ENCODE measurements at regions not wholly inside any gene's neighbourhood (a gene's known extent, or its start where the extent isn't known, plus 50 kb on each side); places are given as distances from the start of the nearest gene placed in this dataset.
"Not testable (repeated sequence)": the region's sequence is repeated elsewhere in the genome, so short reads cannot be mapped to it uniquely, and the experiment has no call there.

- H3K27ac Mint-ChIP-seq; H3K36me3 Mint-ChIP-seq (ENCODE audit: low read depth); CTCF ChIA-PET; DNase-seq; intact Hi-C loops (cut with micrococcal nuclease); H3K27me3 Mint-ChIP-seq (ENCODE audit: low read depth); H3K9me3 Mint-ChIP-seq; H3K4me1 Mint-ChIP-seq (ENCODE audit: low read depth); H3K4me3 Mint-ChIP-seq: not testable (repeated sequence)
Observed at GRCh38 chrX:23458957-23459356, 124.3 kb downstream of the PTCHD1 start.

DNA sequence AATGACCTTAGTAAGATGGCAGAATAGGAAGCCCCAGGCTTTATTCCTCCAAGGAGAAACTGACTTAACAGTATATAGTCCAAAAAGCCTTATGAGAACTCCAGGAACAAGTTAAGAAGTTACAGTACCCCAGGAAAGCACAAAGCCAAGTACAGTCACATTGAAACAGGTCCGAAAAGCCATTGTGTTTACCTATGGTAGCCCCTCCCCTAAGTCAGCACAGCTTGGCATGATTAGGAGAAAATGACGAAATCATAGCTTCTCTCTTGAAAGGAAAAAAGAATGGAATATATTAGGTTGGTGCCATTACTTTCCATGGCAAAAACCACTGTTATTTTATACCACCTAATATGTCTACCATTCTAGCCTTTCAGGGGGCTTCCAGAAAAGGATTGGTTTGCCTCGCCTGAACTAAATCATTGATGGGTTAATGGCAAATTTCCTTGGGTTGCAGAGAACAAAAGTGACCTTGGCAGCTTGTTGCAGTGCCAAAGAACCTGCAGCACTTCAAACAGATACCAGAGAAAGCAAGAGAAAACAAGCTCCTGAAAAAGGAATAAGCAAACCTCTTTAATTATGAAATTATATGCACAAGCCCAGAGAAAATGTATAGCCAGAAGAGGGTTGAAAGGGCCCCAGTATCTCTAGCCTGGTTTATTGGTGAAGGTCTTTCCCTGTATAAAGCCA, 130.6 kb downstream of the PTCHD1 start:
- H3K4me1 Mint-ChIP-seq (ENCODE audit: low read depth), result no peaks in the 10 kb centered on the region
- DNase-seq, result no peak
- H3K27ac Mint-ChIP-seq, result no peak overlapping the region
- peaks cover 8% of the 10 kb centered on the region for H3K9me3 Mint-ChIP-seq
- CTCF ChIA-PET, result no interaction called here
- no peak overlapping the region for H3K4me3 Mint-ChIP-seq
- no peaks in the 10 kb centered on the region for H3K36me3 Mint-ChIP-seq (ENCODE audit: low read depth)
- H3K27me3 Mint-ChIP-seq (ENCODE audit: low read depth), result no peaks in the 10 kb centered on the region
- intact Hi-C loops (cut with micrococcal nuclease), result no loop called here

DNA sequence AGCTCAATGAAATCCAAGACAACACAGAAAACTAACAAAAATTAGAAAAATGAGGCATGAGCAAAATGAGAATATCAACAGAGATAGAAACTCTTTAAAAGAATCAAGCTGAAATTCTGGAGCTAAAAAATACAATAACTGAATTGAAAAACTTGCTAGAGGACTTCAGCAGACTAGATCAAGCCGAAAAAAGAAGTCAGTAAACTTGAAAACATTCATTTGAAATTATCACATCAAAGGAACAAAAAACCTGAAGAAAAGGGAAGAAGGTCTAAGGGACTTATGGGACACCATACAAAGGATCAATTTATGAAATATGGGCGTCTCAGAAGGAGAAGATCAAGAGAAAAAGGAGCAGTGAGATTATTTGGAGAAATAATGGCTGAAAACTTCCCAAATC, 131.3 kb downstream of the PTCHD1 start:
- Mint-ChIP-seq H3K4me3 (no peak overlapping the region), H3K27me3 (ENCODE audit: low read depth) (no peaks in the 10 kb centered on the region), H3K9me3 (peaks cover 7% of the 10 kb centered on the region), H3K27ac (no peak overlapping the region), H3K4me1 (ENCODE audit: low read depth) (no peaks in the 10 kb centered on the region), H3K36me3 (ENCODE audit: low read depth) (no peaks in the 10 kb centered on the region)
- DNase-seq, result no peak
- CTCF ChIA-PET, result interaction anchor here (0.7 kb wide), 1 partner anchor 1372 kb away, joined by 6 read pairs; no protein-coding TSS in a partner anchor
- intact Hi-C loops (cut with micrococcal nuclease), result no loop called here

- Mint-ChIP-seq H3K27me3 (ENCODE audit: low read depth) (no peaks in the 10 kb centered on the region), H3K9me3 (peaks cover 2% of the 10 kb centered on the region), H3K36me3 (ENCODE audit: low read depth) (no peaks in the 10 kb centered on the region), H3K27ac (no peak overlapping the region), H3K4me1 (ENCODE audit: low read depth) (no peaks in the 10 kb centered on the region), H3K4me3 (no peak overlapping the region)
- intact Hi-C loops (cut with micrococcal nuclease), result no loop called here
- CTCF ChIA-PET, result no interaction called here
- DNase-seq, result no peak
Observed at GRCh38 chrX:23478056-23478455, 143.4 kb downstream of the PTCHD1 start.

GRCh38 chrX:23478561-23478960, 143.9 kb downstream of the PTCHD1 start:
- no peaks in the 10 kb centered on the region for H3K27me3 Mint-ChIP-seq (ENCODE audit: low read depth)
- no peak for DNase-seq
- H3K9me3 Mint-ChIP-seq, result peaks cover 2% of the 10 kb centered on the region
- CTCF ChIA-PET, result no interaction called here
- intact Hi-C loops (cut with micrococcal nuclease), result no loop called here
- no peak overlapping the region for H3K27ac Mint-ChIP-seq
- H3K4me1 Mint-ChIP-seq (ENCODE audit: low read depth), result no peaks in the 10 kb centered on the region
- no peaks in the 10 kb centered on the region for H3K36me3 Mint-ChIP-seq (ENCODE audit: low read depth)
- H3K4me3 Mint-ChIP-seq, result no peak overlapping the region

GRCh38 chrX:23482561-23482960, 147.9 kb downstream of the PTCHD1 start:
- no peak overlapping the region for H3K4me3 Mint-ChIP-seq
- intact Hi-C loops (cut with micrococcal nuclease), result no loop called here
- H3K4me1 Mint-ChIP-seq (ENCODE audit: low read depth), result no peaks in the 10 kb centered on the region
- H3K36me3 Mint-ChIP-seq (ENCODE audit: low read depth), result no peaks in the 10 kb centered on the region
- H3K27ac Mint-ChIP-seq, result no peak overlapping the region
- H3K27me3 Mint-ChIP-seq (ENCODE audit: low read depth), result no peaks in the 10 kb centered on the region
- H3K9me3 Mint-ChIP-seq, result no peaks in the 10 kb centered on the region
- DNase-seq, result no peak
- CTCF ChIA-PET, result no interaction called here

DNA sequence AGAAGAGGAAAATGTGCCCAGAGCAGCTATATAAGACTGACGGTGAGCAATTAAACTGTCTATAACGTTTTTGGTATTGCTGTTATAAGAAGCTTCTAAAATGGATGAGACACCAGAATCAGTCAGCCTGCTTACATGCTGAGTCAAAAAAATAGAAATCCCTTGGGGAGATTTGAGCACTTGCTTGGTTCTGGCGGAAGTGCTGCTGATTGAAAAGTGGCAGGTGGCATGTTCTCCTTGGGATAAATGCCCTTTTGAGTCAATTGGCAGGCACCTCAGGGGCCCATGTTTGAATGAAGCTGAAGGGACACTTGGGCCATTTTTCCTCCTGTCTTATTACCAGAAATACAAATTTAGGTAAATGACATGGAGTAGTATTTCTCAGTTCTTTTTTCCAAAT, 148.7 kb downstream of the PTCHD1 start:
- H3K4me3 Mint-ChIP-seq, result no peak overlapping the region
- intact Hi-C loops (cut with micrococcal nuclease), result no loop called here
- no peaks in the 10 kb centered on the region for H3K9me3 Mint-ChIP-seq
- no peaks in the 10 kb centered on the region for H3K4me1 Mint-ChIP-seq (ENCODE audit: low read depth)
- no peak for DNase-seq
- H3K36me3 Mint-ChIP-seq (ENCODE audit: low read depth), result no peaks in the 10 kb centered on the region
- CTCF ChIA-PET, result no interaction called here
- no peaks in the 10 kb centered on the region for H3K27me3 Mint-ChIP-seq (ENCODE audit: low read depth)
- no peak overlapping the region for H3K27ac Mint-ChIP-seq

DNA sequence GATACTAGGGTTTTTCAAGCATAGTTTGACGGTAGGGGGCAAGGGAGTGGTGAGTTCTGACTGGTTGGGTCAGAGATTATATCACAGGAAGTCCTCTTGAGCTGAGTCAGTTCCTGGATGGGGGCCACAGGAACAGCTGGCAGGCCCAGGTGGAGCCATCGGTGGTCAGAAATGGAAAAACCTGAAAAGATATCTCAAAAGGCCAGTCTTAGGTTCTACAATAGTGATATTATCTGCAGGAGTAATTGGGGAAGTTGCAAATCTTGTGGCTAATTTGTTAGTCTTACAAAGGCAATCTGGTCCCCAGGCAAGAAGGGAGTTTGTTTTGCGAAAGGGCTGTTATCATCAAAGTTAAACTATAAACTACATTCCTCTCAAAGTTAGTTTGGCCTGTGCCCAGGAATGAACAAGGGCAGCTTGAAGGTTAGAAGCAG, 159.3 kb downstream of the PTCHD1 start:
- CTCF ChIA-PET, result interaction anchor here (0.6 kb wide), 1 partner anchor 169 kb away, joined by 5 read pairs; no protein-coding TSS in a partner anchor
- H3K27me3 Mint-ChIP-seq (ENCODE audit: low read depth), result no peaks in the 10 kb centered on the region
- intact Hi-C loops (cut with micrococcal nuclease), result no loop called here
- H3K9me3 Mint-ChIP-seq, result no peaks in the 10 kb centered on the region
- H3K27ac Mint-ChIP-seq, result no peak overlapping the region
- DNase-seq, result no peak
- H3K36me3 Mint-ChIP-seq (ENCODE audit: low read depth), result no peaks in the 10 kb centered on the region
- H3K4me3 Mint-ChIP-seq, result no peak overlapping the region
- H3K4me1 Mint-ChIP-seq (ENCODE audit: low read depth), result peaks cover 3% of the 10 kb centered on the region

GRCh38 chrX:23494741-23495140, 160.1 kb downstream of the PTCHD1 start:
- intact Hi-C loops (cut with micrococcal nuclease), result no loop called here
- Mint-ChIP-seq H3K27ac (no peak overlapping the region), H3K4me1 (ENCODE audit: low read depth) (peaks cover 3% of the 10 kb centered on the region), H3K27me3 (ENCODE audit: low read depth) (no peaks in the 10 kb centered on the region), H3K36me3 (ENCODE audit: low read depth) (no peaks in the 10 kb centered on the region), H3K4me3 (no peak overlapping the region), H3K9me3 (no peaks in the 10 kb centered on the region)
- DNase-seq, result no peak
- CTCF ChIA-PET, result no interaction called here

- CTCF ChIA-PET, result no interaction called here
- Mint-ChIP-seq H3K4me3 (no peak overlapping the region), H3K27ac (no peak overlapping the region), H3K9me3 (no peaks in the 10 kb centered on the region), H3K36me3 (ENCODE audit: low read depth) (no peaks in the 10 kb centered on the region), H3K27me3 (ENCODE audit: low read depth) (no peaks in the 10 kb centered on the region), H3K4me1 (ENCODE audit: low read depth) (peaks cover 3% of the 10 kb centered on the region)
- intact Hi-C loops (cut with micrococcal nuclease), result no loop called here
- DNase-seq, result no peak
Observed at GRCh38 chrX:23497919-23498318, 163.3 kb downstream of the PTCHD1 start.

- CTCF ChIA-PET, result no interaction called here
- intact Hi-C loops (cut with micrococcal nuclease), result no loop called here
Observed at GRCh38 chrX:23501974-23502373, 165.3 kb upstream of the PRDX4 start.

DNA sequence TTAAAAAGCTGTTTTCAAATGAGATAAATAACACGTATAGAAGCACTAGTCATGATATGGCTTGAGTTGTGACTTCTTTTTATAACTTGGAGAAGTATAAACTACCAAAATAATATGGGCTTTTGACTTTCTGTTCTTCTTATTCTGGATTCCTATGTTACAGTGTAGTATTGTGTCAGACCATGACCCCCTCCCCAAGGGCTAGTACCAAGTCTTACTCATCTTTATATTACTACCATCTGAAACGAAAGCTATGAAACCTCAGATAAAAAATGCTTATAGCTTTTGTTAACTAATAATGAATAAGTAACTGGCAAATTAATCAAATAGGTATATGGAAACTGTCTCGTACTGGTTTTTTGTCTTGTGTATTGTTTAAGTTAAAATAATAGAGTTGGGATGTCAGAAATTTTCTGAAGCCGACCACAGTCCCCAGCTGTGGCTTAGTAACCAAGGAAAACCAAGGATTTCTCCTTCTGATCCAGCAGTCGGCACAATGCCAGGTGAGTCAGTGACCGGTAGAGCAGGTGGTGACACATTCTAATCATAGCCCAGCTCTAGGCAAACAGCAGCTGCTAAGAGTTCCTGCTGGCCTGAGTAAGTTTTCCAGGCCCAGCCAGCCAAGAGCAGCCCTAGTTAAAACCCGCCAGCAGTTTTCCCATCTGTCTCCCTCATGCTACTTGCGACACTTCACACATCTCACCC, 163.3 kb upstream of the PRDX4 start:
- no peaks in the 10 kb centered on the region for H3K36me3 Mint-ChIP-seq (ENCODE audit: low read depth)
- no peak overlapping the region for H3K27ac Mint-ChIP-seq
- H3K4me1 Mint-ChIP-seq (ENCODE audit: low read depth), result no peaks in the 10 kb centered on the region
- peaks cover 4% of the 10 kb centered on the region for H3K9me3 Mint-ChIP-seq
- DNase-seq, result no peak
- no peaks in the 10 kb centered on the region for H3K27me3 Mint-ChIP-seq (ENCODE audit: low read depth)
- intact Hi-C loops (cut with micrococcal nuclease), result no loop called here
- CTCF ChIA-PET, result no interaction called here
- H3K4me3 Mint-ChIP-seq, result no peak overlapping the region

More at GRCh38 chrX:23501974-23502373, 165.3 kb upstream of the PRDX4 start:
- no peaks in the 10 kb centered on the region for H3K27me3 Mint-ChIP-seq (ENCODE audit: low read depth)
- H3K4me3 Mint-ChIP-seq, result no peak overlapping the region
- H3K27ac Mint-ChIP-seq, result no peak overlapping the region
- no peak for DNase-seq
- no peaks in the 10 kb centered on the region for H3K4me1 Mint-ChIP-seq (ENCODE audit: low read depth)
- no peaks in the 10 kb centered on the region for H3K36me3 Mint-ChIP-seq (ENCODE audit: low read depth)
- no peaks in the 10 kb centered on the region for H3K9me3 Mint-ChIP-seq

- CTCF ChIA-PET, result no interaction called here
- Mint-ChIP-seq H3K4me1 (ENCODE audit: low read depth) (no peaks in the 10 kb centered on the region), H3K27me3 (ENCODE audit: low read depth) (no peaks in the 10 kb centered on the region), H3K36me3 (ENCODE audit: low read depth) (no peaks in the 10 kb centered on the region), H3K4me3 (no peak overlapping the region), H3K27ac (no peak overlapping the region), H3K9me3 (peaks cover 6% of the 10 kb centered on the region)
- DNase-seq, result no peak
- intact Hi-C loops (cut with micrococcal nuclease), result no loop called here
Observed at GRCh38 chrX:23504540-23504884, 162.8 kb upstream of the PRDX4 start.

Measured in activated naive CD4-positive, alpha-beta T cell treated with anti-CD3 and anti-CD28 coated beads for 36 hours (primary cell).